ENCODE measurements at regions not wholly inside any gene's neighbourhood (a gene's known extent, or its start where the extent isn't known, plus 50 kb on each side); places are given as distances from the start of the nearest gene placed in this dataset.
"Not testable (repeated sequence)": the region's sequence is repeated elsewhere in the genome, so short reads cannot be mapped to it uniquely, and the experiment has no call there.

- DNase-seq = no peak
These were observed 154.8 kb upstream of the COBL start for GRCh38 chr7:51471210-51471980.

DNA sequence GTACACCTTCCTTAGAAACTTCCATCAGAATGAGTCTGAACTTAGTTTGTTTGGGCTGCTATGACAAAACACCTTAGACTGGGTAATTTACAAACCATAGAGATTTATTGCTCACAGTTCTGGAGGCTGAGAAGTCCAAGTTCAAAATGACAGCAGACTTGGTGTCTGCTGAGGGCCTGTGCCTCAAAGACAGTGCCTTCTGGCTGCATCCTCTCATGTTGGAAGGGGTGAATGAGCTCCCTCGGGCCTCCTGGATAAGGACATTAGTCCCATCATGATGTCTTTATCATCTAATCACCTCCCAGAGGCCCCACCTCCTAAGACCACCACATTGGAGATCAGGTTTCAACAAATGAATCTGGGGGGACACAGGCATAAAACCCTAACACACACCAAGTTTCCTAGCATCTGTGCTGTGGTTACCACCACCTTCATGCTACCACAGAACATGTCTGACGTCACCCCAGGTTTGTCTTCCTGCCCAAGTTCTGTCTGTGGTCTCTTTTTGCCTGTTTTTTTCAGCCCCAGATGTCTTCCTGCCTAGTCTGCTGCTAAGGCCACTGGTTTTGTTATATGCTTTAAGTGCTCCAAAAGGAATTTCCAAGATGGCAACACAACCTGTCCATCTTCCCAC is 150.9 kb upstream of the COBL start:
- no peak for DNase-seq

DNA sequence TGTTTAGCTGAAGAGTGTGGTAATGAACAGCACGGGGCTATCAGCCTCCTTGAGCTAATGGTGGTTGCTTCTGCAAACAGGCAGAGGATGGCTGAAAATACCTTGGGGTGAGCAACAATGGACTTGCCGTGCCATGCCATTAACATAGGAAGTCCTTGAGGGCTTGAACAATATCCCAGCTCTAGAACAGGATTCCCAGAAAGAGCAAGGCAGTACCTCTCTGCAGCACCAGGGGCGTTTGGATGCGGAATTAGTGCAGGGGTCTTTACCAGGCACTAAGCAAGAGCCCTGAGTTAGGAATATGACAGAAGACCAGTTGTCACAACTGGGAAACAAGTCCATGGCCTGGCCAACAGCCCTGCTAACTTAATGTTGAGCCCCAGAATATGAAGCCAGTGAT is 143.2 kb upstream of the COBL start:
- no peak for DNase-seq

- DNase-seq = no peak
These were observed 142.1 kb upstream of the COBL start for GRCh38 chr7:51458693-51459092.

GRCh38 chr7:51457079-51457478 is 140.5 kb upstream of the COBL start:
- no peak for DNase-seq

GRCh38 chr7:51456431-51457060 is 139.9 kb upstream of the COBL start:
- DNase-seq = no peak

DNA sequence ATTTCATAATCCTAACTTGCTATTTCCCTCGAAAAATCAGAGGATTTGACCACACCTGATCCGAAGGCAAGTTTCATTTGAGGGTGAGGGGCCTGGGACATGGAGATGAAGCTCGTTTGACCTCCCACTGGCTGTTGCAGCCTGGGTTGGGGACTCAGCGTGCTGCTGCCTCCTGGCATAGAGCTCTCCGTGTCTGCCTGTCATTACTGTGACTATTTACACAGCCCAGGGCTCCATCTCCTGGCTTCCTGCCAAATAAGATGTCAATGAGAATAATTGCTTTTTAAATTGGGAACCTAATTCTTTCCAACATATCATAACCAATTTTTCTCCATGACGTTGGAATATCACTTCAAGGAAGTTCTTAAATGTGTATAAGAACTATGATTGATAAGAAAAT is 139.3 kb upstream of the COBL start:
- DNase-seq = no peak

DNA sequence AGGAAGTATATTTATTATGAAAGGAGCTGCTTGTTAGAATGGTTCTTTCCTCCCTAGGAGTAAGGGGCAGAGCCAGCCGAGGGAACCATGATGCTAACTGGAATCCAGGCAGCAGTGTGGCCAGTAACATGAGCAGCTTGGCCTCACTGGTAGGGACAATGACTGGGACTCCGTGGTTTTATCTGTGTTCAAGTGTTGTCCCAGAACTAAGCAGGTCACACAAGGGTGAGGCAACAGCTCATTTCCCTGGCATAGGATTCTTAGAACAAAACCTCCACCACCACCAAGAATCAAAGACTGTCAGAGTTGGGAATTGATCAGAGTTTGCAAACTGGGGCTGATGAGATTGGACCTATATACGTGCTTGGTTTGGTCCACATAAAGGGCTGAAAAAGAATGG is 138.9 kb upstream of the COBL start:
- no peak for DNase-seq

DNA sequence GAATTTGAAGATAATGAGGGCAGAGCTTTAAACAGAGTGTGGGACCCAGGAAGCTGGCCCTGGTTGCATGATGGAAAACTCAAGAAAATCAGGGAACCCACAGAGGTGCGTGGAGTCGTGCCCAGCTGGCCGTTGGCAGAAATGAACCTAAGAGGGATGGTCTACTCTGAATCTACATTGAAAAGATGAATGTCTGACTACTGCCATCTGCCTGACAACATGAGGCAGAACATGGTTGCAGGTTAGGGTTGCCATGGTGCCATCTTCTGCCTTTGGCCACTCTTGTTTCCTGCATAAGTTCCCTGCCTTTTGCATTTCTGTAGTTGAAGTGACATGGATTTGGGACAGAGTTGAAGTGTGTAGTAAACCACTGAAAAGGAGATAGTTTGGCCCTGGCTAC is 138.5 kb upstream of the COBL start:
- no peak for DNase-seq

DNA sequence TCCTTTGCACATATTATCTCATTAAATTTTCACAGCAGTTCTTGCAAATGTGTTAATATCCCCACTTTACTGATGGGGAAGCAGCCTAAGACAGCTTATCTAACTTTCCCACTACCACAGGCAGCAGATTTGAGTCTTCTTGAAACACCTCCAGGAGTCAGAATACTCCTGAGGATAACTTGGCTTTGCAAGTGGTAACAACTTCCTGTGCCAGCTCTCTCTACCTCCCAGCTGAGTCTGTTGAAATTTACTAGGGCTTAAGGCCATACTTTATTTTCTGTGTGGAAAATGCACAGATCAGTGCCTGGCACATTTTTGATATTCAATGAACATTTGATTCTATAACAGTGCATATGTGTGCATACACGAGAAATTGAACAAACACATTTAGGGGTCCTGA is 136.1 kb upstream of the COBL start:
- no peak for DNase-seq

DNA sequence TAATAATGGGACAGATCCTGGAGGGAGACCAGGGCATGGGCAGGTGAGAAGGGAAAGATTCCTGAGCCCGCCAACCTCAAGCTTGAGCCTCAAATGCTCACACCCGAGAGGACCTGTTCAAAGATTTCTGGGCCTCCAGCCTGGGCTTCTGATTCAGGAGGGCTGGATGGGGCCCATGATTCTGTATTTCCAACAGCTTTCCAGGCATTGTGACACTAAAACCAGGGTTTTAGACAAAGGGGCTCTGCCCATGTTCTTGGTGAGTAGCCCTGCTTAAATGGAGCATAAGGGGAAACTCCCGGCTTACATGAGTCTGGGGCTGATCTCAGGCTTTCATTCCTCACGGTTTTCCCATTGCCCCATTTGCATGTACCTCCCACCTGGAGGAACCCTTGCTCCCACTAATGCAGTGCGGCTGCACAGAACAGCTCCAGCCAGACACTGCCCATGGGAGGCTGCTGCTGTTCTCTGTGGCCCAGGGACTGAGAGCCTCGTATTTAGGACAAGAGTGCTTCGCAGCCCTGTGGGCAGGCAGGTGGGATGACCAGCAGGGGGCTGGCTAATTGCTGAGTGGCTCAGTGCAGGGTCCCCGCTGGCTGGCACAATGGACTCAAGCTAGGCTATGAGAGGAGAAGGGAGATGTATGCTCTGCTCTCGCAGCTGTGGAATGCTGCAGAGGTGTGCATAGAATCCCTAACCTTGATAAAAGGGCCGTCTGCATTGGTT is 135.3 kb upstream of the COBL start:
- no peak for DNase-seq

GRCh38 chr7:51450541-51450940 is 133.9 kb upstream of the COBL start:
- DNase-seq = no peak

GRCh38 chr7:51446785-51447184 is 130.2 kb upstream of the COBL start:
- DNase-seq = no peak

DNA sequence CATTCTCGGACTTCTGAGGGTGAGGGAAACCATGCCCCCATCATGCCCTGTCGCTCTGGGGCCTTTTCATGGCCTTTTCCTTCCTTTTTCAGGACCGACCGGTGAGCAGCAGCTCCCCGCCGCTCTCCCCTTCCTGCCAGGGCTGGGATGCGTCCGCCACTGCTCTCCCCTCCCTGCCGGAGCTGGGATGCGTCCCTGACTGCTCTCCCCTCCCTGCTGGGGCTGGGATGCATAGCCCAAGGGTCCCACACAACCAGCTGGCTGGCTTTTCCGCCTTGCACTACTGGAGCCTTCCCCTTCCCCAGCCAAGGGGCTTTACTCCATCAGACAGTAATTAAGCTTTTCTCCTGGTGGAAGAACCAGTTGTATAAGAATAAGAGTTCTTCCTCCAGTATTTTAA is 129.7 kb upstream of the COBL start:
- no peak for DNase-seq

DNA sequence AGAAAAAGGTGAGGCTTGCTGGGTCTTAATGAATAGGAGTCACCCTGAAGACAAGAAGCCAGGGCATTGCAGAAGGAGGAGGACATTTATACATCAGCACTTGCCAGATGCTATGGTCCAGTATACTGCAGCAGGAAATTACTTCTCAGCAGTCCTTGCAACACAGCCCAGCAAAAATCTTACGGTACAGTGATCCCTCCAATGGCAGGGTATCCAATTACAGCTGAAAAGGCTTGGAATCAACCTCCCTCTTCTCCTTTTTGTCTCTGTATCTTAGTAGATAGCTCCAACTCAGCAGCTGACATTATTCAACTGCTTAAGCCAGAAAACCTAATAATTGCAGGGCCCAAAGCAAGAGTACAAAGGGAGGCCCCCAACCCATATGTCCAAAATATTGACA is 128.3 kb upstream of the COBL start:
- no peak for DNase-seq

DNA sequence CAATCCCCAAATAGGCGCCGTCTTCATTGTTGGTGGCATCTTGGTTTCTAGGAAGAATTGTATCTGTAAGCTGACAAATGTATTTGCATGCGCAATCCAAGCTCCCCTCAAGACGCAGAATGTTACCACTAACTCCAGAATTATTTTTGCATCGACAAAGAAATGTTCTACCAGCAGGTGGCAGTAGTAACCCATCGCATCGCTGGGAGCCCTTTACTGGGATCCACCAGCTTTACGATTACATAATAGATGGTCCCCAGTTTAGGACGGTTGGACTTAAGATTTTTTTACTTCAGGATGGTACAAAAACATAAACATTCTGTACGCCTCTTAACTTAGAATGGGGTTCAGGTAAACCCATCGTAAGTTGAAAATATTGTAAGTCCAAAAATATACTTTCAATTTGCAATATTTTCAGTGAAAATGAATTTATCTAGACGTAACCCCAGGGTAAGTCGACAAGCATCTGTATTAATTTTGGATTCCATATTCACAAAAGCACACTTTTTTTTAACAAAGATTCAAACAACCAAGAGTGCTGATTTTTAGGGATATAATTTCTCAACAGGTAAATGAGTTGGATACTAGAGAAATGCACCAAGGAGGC is 114.0 kb upstream of the COBL start:
- peak; percentile 22 for DNase-seq

DNA sequence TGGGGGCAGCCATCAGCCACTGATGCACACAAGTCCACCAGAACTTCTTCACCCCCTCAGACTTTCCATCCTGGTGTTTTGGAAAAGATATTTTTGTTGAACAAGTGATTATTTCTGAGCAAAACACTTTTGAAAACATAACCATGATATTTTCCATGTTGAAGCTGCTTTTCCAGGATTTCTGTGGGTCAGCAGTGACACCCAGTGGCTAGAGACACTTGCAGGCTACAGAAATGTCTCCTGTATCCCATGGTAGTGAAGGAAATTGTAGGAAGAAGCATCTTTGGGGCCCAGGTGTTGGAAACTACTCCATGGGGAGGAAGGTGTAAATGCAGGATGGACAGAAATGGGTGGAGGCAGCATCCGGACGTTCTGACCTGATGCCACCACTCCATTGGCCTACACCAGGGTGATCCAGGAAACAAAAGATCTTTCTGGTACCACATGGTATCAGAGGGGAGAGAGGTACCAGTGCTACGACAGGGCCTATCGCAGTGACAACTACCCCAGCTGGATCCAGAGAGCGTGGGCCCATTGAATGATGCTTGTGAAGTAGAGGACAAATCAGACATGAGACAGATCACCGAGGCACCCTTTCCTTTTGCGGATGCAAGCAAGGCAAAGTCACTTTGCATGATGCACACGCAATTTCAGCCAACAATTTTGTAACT is 111.7 kb upstream of the COBL start:
- DNase-seq = no peak

DNA sequence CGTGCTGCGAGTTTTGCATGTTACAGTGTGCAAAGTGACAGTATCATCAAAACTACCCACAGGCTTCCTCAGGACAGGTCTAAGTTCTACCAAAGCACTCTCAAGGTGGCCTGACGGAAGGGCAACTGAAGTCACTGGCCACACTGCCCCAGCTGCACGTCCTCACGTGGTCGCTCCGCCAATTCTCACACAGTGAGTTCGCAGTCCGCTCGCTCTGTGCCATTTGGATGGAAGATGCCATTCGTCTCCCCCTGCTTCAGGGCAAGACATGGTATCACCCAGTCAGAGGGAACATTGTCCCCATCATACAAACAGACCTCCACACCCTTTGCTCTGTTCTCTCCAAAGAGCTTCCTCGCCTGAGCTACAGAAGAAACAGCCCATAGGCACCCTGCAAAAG is 109.6 kb upstream of the COBL start:
- DNase-seq = no peak

DNA sequence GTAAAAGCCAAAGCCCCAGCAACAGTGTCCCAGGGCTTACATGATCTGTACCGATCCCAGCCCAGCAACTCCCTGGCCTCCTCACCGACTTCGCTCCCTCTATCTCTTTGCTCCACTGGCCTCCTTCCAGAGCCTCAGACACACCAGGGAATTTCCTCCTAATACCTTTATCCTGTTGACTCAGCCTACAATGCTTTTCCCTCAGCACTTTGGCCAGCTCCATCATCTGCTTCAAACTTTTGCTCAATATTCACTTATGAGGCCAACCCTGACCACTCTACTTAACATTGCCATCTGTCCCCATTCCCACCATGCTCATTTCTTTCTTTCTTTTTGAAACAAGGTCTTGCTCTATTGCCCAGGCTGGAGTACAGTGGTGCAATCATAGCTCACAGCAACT is 93.3 kb upstream of the COBL start:
- DNase-seq = not testable (repeated sequence)

GRCh38 chr7:51397608-51398007 is 81.0 kb upstream of the COBL start:
- DNase-seq = not testable (repeated sequence)

- DNase-seq = not testable (repeated sequence)
These were observed 76.4 kb upstream of the COBL start for GRCh38 chr7:51393003-51393402.

DNA sequence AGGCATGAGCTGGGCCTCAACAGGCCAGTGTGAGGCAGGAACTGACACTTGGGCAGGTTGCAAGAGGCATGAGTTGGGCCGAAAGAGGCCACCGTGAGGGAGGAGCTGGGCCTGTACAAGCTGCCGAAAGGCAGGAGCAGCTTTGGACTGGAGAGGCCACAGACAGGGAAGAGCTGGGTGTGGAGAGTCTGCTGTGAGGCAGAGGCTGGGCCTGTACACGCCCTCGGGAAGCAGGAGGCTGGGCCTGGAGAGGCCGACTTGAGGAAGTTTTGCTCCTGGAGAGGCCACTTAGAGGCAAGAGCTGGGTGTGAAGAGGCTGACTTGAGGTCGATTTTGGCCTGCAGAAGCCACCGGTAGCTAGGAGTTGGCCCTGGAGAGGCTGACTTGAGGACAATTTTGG is 73.3 kb upstream of the COBL start:
- not testable (repeated sequence) for DNase-seq

Measured in CD4-positive, alpha-beta T cell treated with Interleukin-6 for 4 hours (primary cell).